Stimulated activated CD4-positive, alpha-beta T cell treated with anti-CD3 and anti-CD28 coated beads, Interleukin-2, amount 100 ng/mL, for 48 hours (primary cell): ENCODE measurements at regions not wholly inside any gene's neighbourhood (a gene's known extent, or its start where the extent isn't known, plus 50 kb on each side); places are given as distances from the start of the nearest gene placed in this dataset.
"Not testable (repeated sequence)": the region's sequence is repeated elsewhere in the genome, so short reads cannot be mapped to it uniquely, and the experiment has no call there.

Experiments
- DNase-seq, 2 donors: peaks; one replicate each; pipeline ENCODE4 v3.0.0-alpha.2; 2020

DNA sequence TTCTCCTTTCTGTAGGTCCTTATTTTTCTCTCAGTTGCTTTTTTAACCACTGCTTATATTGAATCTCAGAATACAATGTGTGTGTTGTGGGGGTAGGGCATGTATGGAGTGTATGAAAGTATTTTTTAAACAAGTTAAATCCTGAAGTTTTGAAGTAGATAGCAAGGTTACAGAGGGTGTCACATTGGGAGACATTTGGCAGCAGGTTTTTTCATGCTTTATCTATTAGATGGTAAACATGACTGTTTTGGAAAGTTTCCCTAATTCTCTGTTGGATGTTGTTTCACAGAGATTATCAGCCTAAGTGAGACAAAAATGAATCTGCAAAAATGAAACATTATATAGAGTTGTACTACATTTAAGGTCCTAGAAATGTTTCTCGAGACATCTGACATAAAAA is 190.6 kb upstream of the ARPP21 start:
- DNase-seq, result no peak

DNA sequence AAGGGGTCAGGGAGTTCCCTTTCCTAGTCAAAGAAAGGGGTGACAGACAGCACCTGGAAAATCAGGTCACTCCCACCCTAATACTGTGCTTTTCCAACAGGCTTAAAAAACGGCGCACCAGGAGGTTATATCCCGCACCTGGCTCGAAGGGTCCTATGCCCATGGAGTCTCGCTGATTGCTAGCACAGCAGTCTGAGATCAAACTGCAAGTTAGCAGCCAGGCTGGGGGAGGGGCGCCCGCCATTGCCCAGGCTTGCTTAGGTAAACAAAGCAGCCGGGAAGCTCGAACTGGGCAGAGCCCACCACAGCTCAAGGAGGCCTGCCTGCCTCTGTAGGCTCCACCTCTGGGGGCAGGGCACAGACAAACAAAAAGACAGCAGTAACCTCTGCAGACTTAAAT is 184.5 kb upstream of the ARPP21 start:
- DNase-seq, result not testable (repeated sequence)

DNA sequence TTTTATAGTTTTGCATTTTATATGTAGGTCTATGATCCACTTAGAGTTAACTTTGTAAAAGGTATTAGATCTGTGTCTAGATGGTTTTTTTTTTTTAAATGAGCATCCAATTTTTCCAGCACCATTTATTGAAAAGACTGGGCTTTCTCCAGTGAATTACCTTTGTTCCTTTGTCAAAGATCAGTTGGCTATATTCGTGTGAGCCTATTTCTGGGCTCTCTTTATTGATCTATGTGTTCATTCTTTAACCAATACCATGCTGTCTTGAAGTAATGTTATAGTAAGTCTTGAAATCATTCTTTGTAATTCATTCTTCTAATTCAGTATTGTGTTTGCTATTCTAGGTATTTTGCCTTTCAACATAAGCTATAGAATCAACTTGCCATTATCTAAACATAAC is 165.4 kb upstream of the ARPP21 start:
- no peak for DNase-seq

DNA sequence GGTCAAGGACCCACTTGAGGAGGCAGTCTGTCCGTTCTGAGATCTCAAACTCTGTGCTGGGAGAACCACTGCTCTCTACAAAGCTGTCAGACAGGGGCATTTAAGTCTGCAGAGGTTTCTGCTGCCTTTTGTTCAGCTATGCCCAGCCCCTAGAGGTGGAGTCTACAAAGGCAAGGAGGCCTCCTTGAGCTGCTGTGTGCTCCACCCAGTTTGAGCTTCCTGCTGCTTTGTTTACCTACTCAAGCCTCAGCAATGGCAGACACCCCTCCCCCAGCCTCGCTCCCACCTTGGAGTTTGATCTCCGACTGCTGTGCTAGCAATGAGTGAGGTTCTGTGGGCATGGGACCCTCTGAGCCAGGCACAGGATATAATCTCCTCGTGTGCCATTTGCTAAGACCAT is 156.8 kb upstream of the ARPP21 start:
- DNase-seq, result not testable (repeated sequence)

DNA sequence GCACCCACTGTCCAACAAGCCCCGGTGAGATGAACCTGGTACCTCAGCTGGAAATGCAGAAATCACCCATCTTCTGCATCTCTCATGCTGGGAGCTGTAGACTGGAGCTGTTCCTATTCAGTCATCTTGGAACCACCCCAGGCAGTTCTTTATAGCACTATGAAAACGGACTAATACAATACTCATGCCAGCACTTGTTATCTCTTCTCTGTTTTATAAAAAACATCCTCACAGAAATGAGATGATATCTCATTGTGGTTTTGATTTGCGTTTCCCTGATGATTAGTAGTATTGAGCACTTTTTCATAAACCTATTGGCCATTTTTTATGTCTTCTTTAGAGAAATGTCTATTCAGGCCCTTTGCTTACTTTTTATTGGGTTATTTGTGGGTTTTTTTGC is 156.2 kb upstream of the ARPP21 start:
- DNase-seq, result no peak

DNA sequence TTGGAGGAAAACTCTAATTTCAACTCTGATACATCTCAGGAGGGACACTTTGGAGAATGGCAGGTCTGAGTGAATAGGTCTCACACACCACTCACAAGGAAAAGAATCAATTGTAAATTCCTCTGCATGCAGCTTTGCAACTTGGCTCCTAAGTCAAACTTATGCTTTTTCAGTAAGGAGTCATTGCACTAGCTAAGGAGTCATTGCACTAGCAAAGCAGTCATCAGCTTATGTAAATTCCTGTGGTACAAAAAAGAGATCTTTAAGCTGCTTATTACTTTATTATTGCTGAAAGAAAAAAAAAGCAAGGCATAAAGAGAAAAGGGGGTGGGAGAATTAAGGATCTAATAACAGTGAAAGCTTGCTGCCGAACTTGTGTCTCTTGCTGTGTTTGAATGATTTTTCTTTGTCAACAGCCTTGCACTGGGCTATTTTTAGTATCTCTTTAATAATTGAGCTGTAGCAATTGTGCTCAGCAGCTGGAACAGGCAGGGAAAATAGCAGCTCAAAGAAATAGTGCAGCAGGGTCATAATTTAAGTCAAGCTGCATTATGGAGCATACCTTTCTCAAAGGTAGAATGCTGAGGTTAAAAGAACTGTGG is 154.3 kb upstream of the ARPP21 start:
- DNase-seq, result no peak

DNA sequence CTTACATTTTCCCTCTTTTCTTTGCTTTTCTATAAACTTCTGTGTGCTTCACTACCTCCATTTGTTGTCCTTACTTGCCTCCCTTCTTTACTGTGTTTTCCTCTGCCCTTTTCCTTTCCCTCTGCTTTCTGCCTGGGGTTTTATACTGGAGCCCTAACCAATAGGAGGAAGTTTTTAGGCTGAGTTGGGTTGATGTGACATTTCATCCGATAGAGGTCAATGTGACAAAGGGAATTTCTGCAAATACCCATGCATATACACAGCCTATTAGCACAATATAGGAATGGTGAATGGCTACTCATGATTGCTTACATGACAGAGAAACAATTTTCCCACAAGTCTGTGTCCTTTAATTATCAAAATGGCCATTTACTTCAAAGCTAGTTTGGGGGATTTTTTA is 153.0 kb upstream of the ARPP21 start:
- DNase-seq, result no peak

DNA sequence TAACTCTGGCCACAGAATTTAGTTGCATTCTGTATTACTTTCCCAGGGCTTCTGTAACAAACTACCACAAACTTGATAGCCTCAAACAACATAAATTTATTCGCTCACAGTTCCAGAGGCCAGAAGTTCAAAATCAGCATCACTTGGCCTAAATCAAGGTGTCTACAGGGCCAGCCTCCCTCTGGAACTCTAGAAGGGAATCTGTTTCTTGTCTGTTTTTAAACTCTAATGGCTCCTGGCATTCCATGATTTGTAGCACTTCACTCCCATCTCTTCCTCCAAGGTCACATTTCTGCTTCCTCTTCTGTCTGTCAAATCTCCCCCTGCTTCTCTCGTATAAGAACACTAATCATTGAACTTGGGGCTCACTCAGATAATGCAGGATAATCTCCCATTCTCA is 151.9 kb upstream of the ARPP21 start:
- DNase-seq, result no peak

DNA sequence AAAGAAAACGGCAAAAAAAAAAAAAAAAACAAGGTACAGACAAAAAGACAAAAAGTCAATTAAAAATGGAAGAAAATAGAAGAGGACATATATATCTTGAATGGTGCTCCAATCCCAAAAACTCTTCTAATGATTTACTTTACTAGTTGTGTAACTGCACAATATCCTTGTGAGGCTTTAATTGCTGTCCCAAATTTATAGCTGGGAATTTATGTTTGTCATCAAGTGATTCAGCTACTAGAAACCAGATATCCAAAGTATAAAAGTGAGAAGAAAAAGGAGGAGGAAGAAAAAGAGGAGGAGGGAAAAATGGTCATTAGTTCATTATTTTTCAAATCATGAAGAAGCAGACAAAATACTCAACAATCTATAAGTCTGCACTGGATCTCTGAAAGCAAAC is 150.8 kb upstream of the ARPP21 start:
- no peak for DNase-seq

DNA sequence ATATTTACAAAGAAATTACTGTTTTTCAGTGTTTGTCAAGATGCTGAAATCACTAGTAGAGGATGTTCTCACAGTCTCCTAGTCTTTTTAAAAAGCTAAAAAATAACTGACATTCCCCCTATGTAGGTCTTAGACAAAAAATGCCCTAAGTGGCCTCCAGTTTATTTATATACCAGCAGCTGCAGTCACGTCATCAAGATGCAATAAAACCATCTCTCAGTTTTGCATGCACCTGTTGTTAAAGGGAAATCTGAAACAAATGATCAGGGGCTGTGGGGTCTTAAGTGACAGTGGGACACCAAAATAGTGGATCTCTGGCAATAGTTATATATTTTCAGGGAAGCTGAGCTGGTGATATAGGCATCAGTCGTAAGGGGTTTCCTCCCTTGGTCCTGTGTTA is 146.5 kb upstream of the ARPP21 start:
- DNase-seq, result no peak

DNA sequence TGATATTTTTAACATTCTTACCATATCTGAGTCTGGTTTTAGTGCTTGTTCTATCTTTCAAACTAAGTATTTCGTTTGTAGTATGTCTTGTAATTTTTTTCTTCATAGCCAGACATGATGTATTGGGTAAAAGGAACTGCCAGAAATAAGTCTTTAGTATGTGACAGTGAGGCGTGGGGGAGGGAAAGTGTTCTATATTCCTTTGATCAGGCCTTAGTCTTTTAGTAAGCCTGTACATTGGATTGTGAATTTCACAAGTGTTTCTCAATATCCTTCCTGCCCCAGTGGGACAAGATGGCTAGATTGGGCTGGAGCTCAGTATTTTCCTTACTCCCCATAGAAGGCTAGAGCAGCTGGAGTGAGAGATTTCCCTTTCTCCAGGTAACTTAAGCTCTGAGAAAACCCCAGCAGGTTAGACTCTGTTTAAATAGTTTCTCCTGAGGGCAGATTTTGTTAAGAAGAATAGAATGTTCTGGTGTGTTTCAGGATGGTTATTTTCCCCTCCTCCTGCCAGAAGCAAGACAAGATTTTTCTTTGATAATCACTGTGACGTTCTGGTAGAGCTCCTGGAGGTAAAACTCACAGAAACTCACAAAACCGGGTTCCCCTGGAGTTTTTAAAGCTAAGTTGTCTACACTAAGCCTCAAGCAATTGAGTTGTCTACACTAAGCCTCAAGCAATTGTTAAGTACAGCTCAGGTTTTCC is 140.7 kb upstream of the ARPP21 start:
- DNase-seq, result no peak

DNA sequence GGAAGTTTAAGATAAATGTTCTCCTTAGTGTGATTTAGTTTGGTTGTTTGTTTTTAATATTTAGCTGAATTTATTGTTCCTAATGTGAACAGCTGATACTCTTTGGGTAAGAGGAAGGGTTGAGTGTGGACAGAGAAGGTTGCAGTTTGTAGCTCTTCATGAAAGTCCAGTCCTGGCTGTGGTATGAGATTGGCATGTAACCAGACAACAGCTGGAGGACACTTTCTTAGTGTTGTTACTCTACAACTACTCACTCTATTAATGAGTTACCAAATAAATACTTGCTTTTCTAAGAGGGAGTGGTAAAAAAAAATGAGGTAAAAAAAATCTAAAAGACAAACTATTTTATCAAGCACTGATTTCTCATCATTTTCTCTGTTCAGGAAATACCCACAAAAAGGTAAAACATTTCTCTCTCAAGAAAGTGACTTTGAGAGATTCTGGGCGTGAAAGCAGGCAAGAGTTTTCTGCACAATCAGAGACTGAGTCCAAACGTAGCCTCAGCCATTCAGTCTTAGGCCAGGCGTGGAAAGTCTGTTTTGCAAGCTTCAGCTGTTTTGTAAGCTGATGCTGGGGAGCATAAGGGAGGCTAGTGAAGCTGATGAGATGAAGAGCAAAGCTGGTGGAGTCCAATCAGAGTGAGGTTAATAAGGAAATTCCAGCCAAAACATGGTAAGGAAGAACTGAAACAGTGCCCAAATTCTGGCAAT is 138.5 kb upstream of the ARPP21 start:
- no peak for DNase-seq

DNA sequence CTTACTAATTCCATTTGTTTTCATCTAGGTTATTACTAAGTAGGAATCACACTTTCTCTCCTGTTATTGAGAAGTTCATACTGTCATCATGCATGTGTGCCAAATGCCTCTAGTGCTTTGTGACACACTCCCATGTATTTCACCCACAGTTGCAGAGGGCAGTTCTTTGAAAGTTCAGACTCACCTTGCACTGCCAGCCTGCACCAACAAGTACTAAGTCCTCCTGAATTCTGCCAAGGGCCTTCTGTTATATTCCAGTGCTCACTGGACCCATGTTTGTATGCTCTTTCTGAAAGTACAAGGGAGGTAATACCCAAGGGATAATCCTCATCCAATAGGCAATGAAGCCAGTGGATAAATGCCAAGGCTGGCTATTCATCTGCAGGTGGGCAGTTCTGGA is 136.6 kb upstream of the ARPP21 start:
- DNase-seq, result no peak

DNA sequence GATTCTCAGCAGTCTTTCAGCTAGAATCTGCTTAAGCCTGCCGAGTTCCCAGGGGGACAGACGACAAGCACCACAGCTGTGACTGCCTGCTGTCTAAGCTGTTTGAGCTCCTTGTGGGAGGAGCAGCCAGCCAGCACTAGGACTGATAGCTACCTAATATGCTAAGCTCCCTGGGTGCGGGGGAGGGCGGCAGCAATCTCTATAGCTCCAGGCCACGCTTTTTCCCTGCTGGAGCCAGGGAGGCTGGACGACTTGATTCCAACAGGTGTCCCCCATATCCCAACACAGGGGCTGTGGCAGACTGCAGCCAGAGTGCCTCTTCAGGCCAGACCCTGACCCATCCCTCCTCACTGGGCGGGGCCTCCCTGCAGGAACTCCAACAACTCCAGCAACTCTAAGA is 134.1 kb upstream of the ARPP21 start:
- no peak for DNase-seq

DNA sequence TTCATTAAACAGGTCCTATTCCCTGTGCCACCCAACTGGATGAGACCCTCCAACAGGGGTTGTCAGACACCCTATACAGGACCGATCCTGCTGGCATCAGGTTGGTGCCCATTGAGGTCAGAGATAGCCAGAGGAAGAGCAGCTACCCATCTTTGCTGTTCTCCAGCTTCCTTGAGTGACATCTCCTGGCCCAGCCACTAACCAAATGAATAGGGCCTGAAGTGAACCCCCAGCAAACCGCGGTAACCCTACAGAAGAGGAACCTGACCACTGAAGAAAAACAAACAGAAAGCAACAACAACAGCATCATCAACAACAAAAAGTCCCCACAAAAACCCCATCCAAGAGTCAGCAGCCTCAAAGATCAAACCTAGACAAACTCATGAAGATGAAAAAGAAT is 133.6 kb upstream of the ARPP21 start:
- DNase-seq, result no peak

DNA sequence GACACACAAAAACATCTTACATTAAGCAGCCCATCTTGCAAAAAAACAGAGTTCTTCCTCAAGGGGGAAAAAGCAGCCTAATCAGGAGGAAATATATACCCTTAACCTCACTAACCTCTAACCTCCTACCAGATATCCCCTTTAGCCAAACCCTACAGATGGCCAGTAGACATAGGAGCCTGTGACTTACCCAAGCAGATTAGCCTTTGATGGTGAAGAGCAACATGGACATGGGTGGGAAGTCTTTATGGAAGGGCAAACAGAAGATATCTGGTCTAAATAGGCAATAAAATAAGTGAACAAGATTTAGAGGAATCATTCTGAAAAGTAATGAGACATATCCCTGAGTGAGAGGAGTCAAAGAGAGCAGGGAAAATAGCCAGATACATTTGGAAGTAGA is 119.4 kb upstream of the ARPP21 start:
- DNase-seq, result no peak

DNA sequence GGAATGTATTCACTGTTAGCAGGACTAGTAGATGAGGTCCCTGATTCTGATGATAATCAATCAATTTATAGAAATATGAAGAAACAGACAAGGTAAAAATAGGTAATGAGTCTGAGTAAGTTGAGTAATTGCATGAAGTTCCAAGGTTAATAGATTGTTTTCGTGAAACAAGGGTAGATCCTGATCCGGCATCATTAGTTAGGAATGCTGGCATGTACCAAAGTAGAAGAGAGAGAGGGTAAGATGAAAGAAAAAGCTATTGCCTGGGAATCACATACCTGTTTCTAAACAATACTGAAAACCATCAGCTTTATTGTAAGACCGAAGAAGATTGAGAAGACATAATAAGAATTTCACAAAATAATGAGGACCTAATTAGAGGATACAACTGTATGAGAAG is 118.1 kb upstream of the ARPP21 start:
- no peak for DNase-seq

DNA sequence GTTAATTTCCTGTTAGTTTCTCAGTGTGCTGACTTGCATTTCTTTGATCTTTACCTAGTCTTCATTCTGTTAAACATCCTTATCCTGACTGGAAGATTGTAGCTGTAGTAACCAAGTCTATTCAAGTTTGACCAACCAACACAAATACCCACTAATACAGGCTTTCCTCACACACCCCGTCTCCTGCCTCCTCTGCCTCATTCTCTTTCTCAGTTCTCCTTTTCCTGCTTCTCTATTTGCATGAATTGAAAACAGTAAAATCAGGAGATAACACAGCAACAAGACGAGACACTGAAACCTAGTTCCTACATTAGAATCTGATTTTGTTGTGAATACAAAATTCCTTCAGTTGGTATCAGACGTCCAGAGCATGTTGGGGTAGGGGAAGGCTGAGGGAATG is 116.9 kb upstream of the ARPP21 start:
- no peak for DNase-seq

DNA sequence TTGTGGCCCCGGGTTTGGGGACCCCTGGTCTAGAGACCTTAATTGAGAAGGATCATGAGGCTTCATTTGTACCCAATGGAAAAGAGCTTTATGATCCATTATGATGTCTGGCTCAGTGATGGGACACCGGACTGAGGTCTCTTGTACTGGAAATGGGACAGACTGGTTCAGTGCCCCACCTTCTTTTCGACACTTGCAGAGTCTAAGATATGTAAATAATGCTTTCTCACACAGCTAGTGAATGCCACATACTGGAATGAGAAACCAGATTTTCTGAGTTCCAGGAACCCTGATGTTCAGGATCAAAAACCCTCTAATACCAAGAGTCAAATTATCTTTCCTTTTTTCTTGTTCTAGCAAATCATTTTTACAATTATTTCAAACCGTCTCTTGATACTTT is 116.3 kb upstream of the ARPP21 start:
- DNase-seq, result no peak

DNA sequence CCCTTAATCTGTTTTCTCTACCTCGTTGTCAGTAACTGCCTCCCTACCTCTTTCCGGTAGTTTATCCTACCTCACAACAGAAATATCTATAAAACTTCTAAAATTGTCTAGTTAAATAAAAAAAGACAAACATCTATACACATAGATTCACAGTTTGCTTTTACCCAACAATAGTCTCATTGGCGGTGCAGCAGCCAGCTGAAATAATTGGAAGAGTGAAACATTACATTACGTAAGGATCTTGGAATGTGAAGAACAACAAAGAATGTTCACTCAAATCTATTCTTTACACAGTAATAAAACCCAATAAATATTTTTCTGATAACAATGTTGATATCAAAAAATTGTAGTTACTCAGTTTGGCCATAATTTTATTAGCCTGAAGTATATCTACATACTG is 115.5 kb upstream of the ARPP21 start:
- no peak for DNase-seq

DNA sequence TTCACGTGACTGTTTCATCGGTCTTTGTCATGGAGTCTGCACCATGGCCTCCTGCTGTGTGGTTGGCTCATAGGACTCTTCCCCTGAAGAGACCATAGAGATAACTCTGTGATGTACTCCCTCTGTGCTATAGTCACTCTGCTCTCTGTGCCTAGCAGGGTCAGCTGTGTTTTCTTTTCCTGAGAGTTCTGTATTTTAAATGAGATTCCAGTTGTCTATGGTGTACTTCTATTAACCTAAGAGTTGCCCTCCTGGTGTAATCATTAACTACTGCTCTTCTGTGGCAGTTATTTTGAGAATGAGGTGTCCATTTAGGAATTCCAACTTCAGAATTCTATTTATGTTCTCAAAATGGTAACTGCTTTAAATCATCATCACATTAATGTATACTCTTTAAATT is 114.5 kb upstream of the ARPP21 start:
- DNase-seq, result no peak

DNA sequence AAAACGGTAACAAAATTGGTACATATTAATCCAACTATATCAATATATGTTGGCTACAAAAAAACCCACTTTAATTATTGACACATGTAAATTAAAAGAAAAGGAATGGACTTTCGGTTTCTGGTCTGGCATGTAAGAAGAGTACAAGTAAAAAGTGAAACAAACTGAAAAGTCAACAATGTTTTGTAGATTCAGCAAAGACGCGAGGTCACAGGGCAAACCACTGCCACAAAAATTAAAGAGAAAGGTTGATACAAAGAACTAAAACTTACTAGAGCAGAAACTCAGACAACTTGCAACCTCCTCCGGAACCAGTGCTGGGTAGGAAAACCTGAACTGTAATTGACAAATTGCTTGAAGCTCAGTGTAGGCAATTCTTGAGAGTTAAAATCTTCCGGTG is 110.6 kb upstream of the ARPP21 start:
- DNase-seq, result no peak

DNA sequence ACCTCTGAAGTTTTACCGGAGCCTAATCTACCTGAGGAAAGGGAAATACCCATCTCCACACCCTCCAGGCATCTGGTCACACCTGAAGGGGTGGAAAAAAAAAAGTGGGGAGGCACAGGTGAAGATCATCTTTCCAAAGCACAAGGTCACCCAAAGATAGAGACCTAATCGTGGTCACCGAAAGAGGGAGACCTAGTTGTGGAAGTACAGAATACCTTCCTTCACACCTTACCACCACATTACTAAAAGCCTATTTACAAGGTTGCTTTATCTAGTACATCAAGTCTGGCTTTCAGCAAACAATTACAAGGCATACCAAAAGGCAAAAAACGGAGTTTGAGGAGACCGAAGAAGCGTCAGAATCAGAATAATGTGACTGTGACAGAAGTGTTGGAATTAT is 110.0 kb upstream of the ARPP21 start:
- no peak for DNase-seq

DNA sequence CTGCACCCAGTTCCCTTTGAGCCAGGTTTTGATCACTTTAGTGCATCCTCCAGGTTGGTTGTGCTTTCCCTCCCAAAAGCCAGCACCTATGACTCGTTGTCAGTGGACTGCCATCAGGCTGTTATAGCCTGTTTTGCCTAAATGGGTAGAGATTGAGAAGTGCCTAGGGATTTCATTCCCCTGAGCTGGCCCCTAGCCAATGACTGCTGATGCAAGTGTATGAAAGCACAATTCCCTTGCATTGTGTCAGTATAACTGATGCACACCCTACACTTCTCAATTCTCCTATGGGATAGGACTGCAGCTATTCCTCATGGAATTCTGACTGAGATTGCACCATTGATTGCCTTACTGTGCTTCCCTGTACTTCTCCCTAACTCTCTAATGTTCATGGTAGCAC is 102.1 kb upstream of the ARPP21 start:
- no peak for DNase-seq

DNA sequence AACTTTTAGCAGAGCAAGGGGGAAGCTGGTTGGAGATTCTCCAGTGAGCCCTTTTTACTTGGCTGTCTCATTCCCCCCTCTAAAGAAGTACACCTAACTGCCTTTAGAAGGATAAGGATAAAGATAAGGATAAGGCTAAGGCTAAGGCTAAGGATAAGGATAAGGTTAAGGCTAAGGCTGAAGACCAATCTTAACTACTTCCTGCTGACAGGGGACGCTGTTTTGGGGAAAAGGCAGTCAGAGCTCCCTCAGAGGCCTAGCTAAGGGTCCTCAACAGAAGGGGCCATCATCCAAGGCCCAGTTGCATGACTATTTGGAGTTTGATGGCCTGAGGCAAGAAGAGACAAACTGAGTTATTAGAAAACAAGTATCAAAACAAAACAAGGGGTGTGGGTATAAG is 94.3 kb upstream of the ARPP21 start:
- DNase-seq, result no peak
